ENCODE measurements at regions not wholly inside any gene's neighbourhood (a gene's known extent, or its start where the extent isn't known, plus 50 kb on each side); places are given as distances from the start of the nearest gene placed in this dataset.
"Not testable (repeated sequence)": the region's sequence is repeated elsewhere in the genome, so short reads cannot be mapped to it uniquely, and the experiment has no call there.

DNA sequence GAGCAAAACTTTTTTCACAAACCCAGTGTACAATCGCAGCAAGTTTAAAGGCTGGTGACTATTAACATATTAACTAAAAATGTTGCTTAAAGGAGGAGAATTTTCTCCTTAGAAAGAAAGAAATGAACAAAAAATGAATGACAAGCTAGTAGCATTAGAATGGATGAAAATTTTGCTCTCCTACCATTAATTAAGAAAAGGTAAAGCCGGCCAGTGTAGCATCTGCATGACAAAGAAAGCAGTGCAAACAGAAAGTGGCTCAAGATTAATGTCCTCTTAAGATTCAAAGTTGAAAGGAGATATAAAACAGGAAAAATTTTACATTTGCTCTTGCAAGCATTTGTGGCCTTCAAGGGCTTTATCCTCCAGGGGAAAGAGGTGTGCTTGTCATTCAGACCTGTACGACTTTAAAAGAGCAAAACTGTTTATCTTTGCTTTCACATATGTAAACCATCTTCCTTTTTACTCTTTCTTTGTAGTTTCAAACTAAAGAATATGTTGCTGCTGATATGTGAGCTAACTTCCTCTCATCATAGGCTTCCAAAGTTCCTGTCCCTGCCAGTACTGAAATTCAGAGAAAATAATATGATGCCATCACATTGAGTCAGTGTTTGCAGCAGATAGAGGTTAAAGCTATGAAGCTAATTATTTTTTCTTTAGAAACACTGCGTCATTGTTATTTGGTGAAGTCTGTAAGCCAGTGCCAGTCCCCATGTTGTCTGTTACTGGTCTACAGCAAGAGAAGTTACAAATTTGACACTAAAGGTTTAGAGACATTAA, 439.1 kb upstream of the GRM7 start:
- no peak for DNase-seq (ENCODE audit: low read depth in 2 of 2)

DNA sequence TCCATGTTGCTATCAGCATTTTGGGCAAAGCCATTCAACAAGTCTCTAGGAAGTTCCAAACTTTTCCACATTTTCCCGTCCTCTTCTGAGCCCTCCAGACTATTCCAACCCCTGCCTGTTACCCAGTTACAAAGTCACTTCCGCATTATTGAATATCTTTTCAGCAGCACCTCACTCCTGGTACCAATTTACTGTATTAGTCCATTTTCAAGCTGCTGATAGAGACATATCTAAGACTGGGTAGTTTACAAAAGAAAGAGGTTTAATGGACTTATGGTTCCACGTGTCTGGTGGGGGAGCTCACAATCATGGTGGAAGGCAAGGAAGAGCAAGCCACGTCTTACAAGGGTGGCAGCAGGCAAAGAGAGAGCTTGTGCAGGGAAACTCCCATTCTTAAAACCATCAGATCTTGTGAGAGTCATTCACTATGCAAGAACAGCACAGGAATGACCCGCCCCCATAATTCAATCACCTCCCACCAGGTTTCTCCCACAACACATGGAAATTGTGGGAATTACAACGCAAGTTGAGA, 435.6 kb upstream of the GRM7 start:
- no peak for DNase-seq (ENCODE audit: low read depth in 2 of 2)

DNA sequence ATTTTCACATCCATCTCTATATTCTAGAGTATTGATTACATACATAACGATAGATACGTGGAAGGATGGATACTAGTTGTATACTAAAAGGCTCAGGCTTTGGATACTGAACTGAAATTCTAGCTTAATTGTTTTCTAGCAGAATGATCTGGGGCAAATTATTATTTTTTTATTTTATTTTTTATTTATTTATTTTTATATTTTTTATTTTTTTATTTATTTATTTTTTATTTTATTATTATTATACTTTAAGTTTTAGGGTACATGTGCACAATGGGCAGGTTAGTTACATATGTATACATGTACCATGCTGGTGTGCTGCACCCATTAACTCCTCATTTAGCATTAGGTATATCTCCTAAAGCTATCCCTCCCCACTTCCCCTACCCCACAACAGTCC, 432.6 kb upstream of the GRM7 start:
- DNase-seq (ENCODE audit: low read depth in 2 of 2): not testable (repeated sequence)

DNA sequence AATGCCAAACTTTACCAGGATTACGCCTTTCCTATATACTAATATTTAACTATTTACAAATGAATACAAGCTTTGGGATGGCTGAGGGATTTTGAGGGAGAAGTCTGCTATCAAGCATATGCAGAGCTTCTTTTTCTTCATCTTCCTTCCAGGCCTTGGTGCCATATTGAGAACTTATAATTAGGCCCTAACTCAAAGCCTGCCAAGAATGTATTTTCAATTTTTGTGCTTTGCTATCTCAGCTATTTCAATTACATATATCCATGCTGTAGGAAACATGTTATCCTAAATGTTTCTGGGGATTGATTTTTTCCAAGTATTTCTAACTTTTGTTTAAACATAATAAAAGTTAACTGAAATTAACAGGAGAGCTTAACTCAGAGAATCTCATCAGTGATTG, 425.0 kb upstream of the GRM7 start:
- no peak for DNase-seq (ENCODE audit: low read depth in 2 of 2)

DNA sequence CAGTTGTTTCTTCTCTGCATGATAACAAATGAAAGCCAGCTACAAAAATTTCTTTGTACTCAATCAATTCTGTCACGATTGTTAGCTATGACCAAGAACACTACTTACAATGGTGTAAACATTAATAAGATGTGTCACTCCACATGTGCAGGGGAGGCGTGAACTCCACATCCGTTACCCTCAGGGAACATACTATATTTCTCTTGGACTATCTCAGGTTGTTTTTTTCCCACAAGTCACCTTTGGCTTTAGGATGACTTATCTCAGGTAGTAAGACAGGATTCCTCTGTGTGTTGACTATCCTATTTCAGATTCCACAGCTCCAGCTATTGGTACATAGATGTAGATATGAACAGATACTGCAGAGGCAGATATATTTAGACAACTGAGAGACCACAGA, 423.3 kb upstream of the GRM7 start:
- no peak for DNase-seq (ENCODE audit: low read depth in 2 of 2)

DNA sequence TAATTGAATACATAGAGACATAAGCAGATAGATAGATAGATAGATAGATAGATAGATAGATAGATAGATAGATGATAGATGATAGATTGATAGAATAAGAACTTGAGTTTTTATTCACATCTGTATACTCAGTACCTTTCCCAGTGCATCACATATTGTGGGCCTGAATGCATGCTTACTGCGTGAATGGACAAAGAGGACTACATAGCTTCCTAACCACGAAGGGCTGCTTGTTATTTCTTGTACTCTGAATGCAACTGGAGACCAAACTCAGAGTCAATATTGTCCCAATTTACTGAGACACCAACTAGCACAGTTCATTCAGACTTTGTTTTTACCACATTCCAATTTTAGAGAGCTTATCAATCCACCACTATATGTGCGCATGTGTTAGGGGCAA, 422.9 kb upstream of the GRM7 start:
- DNase-seq (ENCODE audit: low read depth in 2 of 2): no peak

DNA sequence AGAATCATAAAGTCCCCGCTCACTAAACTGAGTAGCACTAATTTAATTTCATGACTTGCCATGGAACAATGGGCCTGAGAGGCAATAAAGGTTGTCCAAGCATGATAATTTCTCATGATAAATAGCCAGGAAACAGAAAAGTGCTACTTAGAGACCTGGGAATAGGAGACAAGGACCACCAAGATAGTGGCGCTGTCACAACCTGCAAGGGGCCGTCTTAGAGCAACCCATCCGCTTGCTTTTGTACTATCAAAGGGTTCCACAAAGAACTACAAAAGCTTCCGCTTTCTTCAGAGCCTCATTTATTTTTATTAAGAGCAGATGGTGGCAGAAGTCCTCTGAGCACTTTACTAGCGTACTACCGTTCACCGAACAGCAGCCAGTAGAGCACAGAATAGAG, 421.7 kb upstream of the GRM7 start:
- DNase-seq (ENCODE audit: low read depth in 2 of 2): no peak

DNA sequence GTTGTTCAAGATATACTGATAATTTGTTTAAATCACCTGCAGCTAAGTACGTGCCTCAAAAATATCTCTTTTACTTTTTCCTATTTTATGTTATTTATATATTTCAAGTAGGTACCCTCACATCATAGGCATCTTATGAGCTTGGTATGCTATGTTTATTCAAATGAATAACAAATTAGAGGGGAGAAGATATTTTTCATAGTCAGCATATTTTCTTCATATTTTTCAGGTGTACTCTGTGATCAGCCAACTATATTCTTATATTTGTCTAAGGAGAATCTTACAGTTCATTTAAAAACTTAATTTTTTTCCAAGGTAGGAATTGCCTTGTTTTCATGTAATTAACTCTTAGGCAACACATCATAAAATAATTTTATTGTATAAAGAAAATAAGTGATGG, 421.1 kb upstream of the GRM7 start:
- DNase-seq (ENCODE audit: low read depth in 2 of 2): no peak

DNA sequence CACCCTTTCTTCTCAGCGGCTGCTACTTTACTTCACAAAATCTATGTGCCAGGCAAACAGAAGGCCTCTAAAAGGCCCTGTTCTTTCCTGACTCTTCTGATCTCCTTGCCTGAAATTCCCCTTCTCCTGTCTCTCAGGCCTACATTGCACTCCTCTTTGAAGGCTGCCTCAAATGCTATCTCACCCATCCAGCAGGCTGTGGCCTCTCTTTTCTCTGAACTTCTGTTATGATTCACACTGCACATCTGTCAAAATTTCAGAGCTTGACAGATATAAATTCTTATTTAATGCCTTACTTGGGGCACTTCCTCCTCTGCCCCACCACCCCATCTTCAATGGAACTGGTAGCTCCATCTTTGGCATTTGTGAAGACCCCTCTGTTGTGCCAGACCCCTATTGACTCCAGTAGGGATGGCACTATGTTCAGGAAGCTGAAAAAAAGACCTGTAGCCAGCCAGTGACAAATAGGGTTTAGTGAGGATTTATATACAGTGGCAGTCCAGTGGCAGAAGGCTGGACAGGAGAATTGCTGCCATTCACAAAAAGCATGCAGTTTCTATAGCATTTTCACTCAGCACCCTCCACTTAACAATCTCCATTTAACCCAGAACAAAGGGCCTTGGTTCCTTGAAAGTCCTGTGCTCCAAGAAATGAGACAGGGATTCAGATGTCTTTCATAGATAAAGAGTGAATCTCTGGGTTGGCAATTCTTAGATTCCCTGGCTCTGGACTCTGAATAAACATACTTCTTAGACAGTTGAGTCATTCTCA, 415.8 kb upstream of the GRM7 start:
- no peak for DNase-seq (ENCODE audit: low read depth in 2 of 2)

DNA sequence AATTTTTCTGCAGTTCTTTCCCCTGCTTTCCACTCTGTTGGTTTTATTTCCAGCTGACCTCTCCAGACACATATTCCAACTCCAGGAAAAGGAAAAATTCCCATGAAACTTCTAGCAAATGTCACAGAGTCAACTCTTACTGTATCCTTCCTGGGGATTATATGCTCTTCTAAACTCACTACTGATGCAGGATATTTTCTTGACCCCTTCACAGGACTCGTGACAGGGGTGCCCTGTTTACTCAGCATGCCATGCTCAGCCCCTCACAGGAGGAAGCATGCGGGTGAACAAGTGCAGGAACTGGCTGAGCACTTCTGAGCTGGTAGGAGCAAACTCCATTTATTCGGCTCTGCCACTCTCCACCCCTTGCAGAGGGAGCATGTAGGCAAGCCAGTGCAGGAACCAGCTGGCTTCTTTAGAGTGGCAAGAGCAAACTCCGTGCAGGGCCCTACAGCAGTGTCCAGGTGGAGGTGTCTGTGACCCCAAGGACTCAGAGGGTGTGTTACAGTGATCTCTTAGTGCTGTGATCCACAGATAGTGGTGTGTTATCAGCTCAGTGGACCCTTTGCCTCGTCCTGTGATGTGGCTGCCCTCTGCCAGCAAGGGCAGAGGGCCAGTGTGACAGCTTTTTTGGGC, 413.6 kb upstream of the GRM7 start:
- DNase-seq (ENCODE audit: low read depth in 2 of 2): no peak

DNA sequence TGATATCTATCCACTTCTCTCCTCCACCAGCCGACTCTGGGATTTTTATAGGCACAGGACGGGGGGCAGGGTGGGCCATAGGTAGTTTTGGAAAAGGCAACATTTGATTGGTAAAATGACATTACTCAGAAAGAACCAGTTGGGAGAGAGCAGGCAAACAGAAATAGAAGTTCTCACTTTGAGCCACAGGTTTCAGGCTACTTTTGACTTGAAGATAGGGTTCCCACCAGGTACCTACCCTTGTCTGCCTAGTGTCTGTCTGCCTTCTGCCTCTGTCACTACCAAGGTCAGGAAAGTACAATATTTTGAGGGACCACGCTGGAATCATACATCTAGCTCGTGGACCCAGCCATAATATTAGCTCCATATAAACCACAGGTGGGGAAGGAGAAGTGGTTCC, 412.9 kb upstream of the GRM7 start:
- no peak for DNase-seq (ENCODE audit: low read depth in 2 of 2)

DNA sequence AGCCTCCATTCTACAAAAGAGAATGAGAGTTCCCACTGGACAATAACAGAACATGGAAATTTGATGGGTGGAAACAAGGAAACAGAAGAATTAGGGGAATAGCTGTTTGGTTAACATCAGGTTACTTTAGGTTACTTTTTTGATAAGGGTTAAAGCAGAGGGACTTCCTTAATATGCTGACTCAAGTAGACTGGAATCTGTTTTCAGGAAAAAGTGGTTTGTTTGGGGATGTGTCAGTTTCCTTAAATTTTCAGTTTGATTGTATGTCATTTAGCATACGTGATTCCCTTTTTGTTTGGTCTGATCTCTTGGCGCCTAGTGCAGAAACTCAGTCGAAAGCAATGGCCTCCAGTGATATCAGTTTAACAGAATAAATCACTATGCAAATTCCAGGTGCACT, 411.8 kb upstream of the GRM7 start:
- DNase-seq (ENCODE audit: low read depth in 2 of 2): no peak

DNA sequence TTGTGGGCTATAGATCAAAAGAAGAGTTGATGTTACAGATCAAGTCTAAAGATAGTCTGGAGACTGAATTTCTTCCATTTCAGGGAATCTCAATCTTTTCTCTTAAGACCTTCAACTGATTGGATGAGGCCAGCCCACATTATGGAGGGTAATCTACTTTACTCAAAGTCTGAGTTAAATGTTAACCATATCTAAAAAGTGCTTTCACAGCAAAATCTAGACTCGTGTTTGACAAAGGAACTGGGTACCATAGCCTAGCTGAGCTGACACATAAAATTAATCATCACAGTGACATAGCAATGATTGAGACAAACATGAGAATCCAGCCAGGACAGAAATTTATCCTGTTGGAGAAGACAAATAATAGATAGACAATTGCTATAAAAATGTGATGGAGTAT, 407.9 kb upstream of the GRM7 start:
- no peak for DNase-seq (ENCODE audit: low read depth in 2 of 2)

DNA sequence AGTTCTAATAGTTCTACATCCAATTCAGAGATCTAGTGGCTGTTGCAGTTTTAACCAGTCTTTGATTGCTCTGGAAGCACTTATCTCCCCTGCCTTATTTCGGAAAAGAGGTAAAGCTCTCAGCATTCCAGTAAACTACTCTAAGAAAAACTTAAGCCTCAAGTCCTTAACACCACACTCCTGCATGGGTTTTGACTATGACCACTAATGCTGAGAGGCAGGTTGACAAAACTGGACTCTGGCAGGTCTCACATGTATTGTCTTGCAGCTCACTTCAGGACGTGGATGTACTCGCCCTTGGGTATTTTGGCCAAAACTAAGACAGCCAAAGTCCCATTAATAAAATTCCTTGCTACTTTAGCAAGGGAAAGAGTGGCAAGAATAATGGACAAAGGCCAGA, 405.9 kb upstream of the GRM7 start:
- DNase-seq (ENCODE audit: low read depth in 2 of 2): no peak

DNA sequence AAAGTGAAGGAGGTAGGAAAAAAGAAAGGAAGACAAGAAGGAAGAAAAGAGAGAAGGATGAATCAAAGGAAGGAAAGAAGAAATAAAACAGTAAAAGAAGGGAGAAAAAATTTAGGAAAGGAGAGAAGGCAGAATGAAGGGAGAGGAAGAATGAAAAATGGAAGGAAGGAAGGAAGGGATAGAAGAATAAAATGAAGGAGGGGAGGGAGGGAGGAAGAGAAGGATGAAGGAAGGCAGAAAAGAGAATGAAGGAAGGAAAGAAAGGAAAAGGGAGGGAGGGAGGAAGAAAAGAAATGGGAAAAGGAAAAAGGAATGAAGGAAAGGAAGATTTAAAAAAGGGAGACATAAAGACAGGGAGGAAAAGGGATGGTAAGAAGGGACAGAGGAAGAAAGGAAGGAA, 393.7 kb upstream of the GRM7 start:
- DNase-seq (ENCODE audit: low read depth in 2 of 2): no peak

DNA sequence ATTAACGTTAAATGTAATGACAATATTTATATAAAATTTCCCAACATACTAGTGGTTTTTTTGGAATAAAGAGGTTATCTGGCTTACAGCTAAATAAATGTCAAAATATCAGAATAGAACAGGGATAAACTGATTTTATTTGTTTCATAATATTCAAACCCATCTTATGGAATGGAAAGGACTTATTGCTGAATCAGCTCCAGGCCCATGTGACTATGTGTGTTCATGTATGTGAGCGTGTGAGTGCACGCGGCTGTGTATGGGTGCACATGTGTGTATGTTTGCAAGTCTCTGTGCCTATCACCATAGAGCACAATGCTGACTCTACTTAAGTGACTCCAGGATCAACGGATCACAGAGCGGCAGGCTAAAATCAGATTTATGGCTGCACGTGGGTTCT, 392.3 kb upstream of the GRM7 start:
- no peak for DNase-seq (ENCODE audit: low read depth in 2 of 2)

DNA sequence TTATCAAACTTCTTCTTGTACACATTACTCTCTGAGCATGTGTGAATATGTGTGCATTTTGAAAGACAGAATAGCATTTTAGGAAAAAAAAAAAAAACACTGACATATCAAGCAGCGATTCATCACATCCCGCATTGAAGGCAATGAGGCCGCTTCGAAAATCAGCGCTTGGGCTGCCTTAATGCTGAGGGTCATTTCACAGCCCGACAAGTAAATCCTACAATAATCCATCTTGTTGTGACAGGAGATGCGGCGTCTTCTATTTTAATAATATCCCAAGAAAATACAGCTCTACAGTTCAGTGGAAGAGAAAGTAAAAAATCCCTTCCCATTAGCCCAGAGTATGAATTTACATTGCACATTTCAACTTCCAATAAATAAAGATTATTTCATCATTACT, 389.2 kb upstream of the GRM7 start:
- DNase-seq (ENCODE audit: low read depth in 2 of 2): no peak

DNA sequence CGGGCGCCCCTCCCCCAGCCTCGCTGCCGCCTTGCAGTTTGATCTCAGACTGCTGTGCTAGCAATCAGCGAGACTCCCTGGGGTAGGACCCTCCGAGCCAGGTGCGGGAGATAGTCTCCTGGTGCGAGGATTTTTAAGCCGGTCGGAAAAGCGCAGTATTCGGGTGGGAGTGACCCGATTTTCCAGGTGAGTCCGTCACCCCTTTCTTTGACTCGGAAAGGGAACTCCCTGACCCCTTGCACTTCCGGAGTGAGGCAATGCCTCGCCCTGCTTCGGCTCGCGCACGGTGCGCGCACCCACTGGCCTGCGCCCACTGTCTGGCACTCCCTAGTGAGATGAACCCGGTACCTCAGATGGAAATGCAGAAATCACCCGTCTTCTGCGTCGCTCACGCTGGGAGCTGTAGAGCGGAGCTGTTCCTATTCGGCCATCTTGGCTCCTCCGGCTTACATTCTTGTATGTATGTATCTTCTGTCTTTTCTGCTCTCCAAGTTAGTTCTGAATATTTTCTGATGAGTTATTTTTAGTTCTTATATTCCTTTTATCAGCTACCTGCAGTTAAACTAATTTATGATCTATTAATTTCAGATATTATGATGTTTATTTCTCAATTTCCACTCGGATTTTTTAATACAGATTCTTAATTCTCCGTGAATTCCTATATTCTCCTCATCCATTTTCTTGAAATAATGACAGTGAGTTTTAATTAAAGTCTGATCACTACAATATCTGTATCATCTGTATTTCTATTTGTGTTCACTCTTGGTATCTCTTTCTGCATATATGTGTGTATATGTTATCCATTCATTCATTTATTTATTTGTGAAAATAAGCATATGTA, 370.2 kb upstream of the GRM7 start:
- not testable (repeated sequence) for DNase-seq (ENCODE audit: low read depth in 2 of 2)

DNA sequence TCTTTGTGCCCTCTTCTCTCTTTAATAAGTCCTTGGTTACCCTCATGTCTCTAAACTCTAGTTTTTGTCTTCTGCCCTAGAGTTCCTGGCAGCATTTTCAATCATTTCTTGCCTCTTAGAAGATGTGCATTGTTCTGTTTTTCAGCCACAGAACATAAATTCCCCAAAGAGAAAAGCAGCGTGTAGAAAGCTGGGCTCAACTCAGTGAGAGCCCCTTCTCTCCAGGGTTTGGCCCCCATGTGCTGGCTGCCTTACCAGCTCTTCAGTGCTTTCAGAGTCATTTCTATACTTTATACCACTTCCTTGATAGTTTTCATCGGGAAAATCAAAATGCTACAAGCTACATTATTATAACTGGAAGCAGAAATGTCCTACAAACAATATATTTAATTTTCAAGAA, 369.1 kb upstream of the GRM7 start:
- DNase-seq (ENCODE audit: low read depth in 2 of 2): no peak

DNA sequence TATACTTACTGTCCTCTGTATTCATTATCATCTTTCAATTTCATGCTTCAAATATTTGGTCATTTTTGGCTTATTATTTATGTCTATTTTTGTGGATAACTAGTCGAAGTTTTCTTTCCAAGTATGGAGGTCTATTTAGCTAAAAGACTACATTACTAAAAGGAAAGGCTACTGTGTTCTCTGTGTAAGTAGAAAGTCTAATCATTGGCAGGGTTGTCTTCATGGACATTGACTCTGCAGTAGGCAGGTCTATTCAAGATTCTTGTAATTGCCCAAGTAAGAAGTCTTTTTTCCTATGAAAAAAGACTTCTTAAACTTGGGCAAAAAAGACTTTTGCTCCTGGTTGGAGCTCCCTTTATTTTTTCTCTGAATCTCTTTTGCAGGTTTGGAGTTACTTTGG, 368.6 kb upstream of the GRM7 start:
- DNase-seq (ENCODE audit: low read depth in 2 of 2): no peak

DNA sequence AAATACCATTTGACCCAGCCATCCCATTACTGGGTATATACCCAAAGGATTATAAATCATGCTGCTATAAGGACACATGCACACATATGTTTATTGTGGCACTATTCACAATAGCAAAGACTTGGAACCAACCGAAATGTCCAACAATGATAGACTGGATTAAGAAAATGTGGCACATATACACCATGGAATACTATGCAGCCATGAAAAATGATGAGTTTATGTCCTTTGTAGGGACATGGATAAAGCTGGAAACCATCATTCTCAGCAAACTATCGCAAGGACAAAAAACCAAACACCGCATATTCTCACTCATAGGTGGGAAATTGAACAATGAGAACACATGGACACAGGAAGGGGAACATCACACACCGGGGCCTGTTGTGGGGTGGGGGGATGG, 362.0 kb upstream of the GRM7 start:
- not testable (repeated sequence) for DNase-seq (ENCODE audit: low read depth in 2 of 2)

DNA sequence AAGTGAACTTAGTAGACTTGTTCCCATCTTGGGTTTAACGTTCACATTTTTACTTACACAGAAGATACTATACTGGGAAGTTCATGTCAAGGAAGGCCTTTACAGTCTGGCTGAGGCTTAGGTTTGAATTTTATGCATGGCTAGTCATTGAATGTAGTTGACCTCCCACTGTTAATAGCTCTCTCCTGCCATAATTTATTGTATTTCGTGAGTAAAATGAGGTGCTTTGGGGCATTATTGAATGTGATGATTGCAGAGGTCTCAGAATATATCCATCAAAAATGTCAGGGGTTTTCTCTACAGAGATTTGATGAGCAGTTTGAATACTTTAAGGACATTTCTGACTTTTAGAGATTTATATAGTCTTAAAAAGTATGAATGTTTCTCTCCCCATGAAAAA, 356.6 kb upstream of the GRM7 start:
- no peak for DNase-seq (ENCODE audit: low read depth in 2 of 2)

All from stimulated activated CD4-positive, alpha-beta T cell treated with anti-CD3 and anti-CD28 coated beads, Interleukin-4, amount 100 ng/mL, for 48 hours (primary cell).